ENCODE measurements at regions not wholly inside any gene's neighbourhood (a gene's known extent, or its start where the extent isn't known, plus 50 kb on each side); places are given as distances from the start of the nearest gene placed in this dataset.
A peak's percentile ranks its signal among the peaks of the same experiment; 100 is the strongest.

DNA sequence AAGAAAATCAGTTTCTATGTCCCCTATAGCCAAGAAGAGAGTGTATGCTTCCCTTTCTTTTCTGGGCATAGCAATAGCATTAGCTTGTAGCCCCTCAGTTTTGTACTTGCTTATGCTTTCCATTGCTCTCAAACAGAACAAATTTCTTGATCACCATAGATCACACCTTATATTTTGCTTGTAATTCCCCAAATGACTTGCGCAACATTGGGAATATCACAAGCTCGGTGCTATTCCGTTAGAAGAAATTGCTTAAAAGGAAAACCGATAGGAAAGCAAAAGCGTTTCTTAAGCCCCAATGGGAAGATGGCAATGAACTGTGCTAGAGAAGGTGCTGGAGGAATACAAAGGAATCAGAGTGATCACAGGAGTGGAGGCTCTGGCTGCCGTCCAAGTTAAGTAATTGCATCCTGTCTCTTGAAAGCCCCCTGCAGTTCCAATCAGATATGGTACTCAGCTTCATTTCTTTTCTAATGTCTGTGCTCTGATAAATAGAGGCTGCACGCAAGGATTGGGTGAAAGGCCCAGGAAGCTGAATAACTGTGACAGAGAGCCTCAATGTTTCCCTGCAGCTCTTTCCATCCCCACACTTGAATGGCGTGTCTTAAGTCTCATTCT, 182.1 kb upstream of the KIRREL3 start:
- H2AK9ac ChIP-seq (replicated peaks; ENCODE audit: low read depth, low read length, poor library complexity): no peak overlapping the region
- DNase-seq: no peak
- POLR2A ChIA-PET (ENCODE audit: unreplicated experiment): no interaction called here
- H3K9ac ChIP-seq (ENCODE audit: low read depth, low read length): no peak overlapping the region
- TF ChIP-seq CEBPB (IDR thresholded peaks at IDR 0.05; ENCODE audit: low read depth, low read length) (peak; percentile 70), RFX5 (IDR thresholded peaks at IDR 0.05; ENCODE audit: low read depth, low read length) (no peak)
- H2BK15ac ChIP-seq (ENCODE audit: low read depth, low read length): no peak overlapping the region
- H3K79me1 ChIP-seq (ENCODE audit: low read depth in 1 of 2, low read length in 2 of 2): no peaks in the 10 kb centered on the region
- no peak overlapping the region for H3K27ac ChIP-seq (ENCODE audit: insufficient read depth, low read length)
- no peaks in the 10 kb centered on the region for H4K20me1 ChIP-seq (ENCODE audit: insufficient read depth, low read length)
- H4K91ac ChIP-seq (ENCODE audit: insufficient read depth, low read depth, low read length): no peak overlapping the region
- H3K4me3 ChIP-seq (ENCODE audit: insufficient read depth, low read depth, low read length): no peak overlapping the region
- H2AFZ ChIP-seq (replicated peaks; ENCODE audit: low read length, poor library complexity): no peak overlapping the region
- no peak overlapping the region for H3K4ac ChIP-seq (ENCODE audit: low read depth, low read length)
- no TSS peak for BruUV-seq (replicated peaks)
- dilution Hi-C loops (cut with HindIII; ENCODE audit: low sequenced_read_pairs, unreplicated experiment) (no loop called here), in situ Hi-C loops (cut with MboI; ENCODE audit: low sequenced_read_pairs) (no loop called here), intact Hi-C loops (cut with micrococcal nuclease) (no loop called here)
- no peak overlapping the region for H2AK5ac ChIP-seq (ENCODE audit: low read depth, low read length)
- no peak overlapping the region for H3K56ac ChIP-seq (ENCODE audit: extremely low read depth, insufficient read depth, low read length)
- no peak overlapping the region for H4K8ac ChIP-seq (ENCODE audit: low read depth in 2 of 2, low read length in 2 of 2)
- no peak for ATAC-seq (ENCODE audit: low read depth)
- no peak overlapping the region for H4K5ac ChIP-seq (ENCODE audit: low read depth, low read length)
- no peak overlapping the region for H3K23ac ChIP-seq (ENCODE audit: low read depth, low read length)
- H2BK5ac ChIP-seq (ENCODE audit: low read depth, low read length, poor library complexity, severe bottlenecking): no peak overlapping the region
- no peaks in the 10 kb centered on the region for H3K9me3 ChIP-seq (ENCODE audit: control insufficient read depth, insufficient read depth, low read length)
- no peaks in the 10 kb centered on the region for H3K4me1 ChIP-seq (ENCODE audit: control insufficient read depth, insufficient read depth, low read length)
- H3K9me1 ChIP-seq (ENCODE audit: insufficient read depth, low read length): no peaks in the 10 kb centered on the region
- H3K14ac ChIP-seq (replicated peaks; ENCODE audit: low read depth, low read length): no peak overlapping the region
- WGBS, 2 experiments (ENCODE audit: extremely low coverage in 2 of 2, insufficient read length in 1 of 2): 52% methylated on average over 3 of the region's 8 CpGs; no CpG with 5 or more reads in 1 of the 2 experiments
- no peaks in the 10 kb centered on the region for H3K36me3 ChIP-seq (ENCODE audit: control insufficient read depth, insufficient read depth, low read length)
- H2BK20ac ChIP-seq (ENCODE audit: low read depth, low read length): no peak overlapping the region
- no peak overlapping the region for H2BK120ac ChIP-seq (ENCODE audit: low read depth, low read length)
- no peak overlapping the region for H3K18ac ChIP-seq (ENCODE audit: low read depth, low read length)
- H3K4me2 ChIP-seq (ENCODE audit: low read depth, low read length): no peak overlapping the region
- H3K27me3 ChIP-seq (ENCODE audit: control insufficient read depth, insufficient read depth, low read length): no peaks in the 10 kb centered on the region
- CTCF ChIA-PET: no interaction called here
